NB4 (cell line): ENCODE measurements at regions not wholly inside any gene's neighbourhood (a gene's known extent, or its start where the extent isn't known, plus 50 kb on each side); places are given as distances from the start of the nearest gene placed in this dataset.

Source experiments
- DNase-seq: peaks from one replicate; pipeline ENCODE4 v3.0.0; 2010; ENCODE audit warnings: low read depth
- H3K4me3 ChIP-seq: one replicate; pipeline ENCODE4 v1.5.1; 2011; ENCODE audit warnings: mild to moderate bottlenecking, low read depth, low read length, moderate library complexity
- MAX ChIP-seq: IDR thresholded peaks from 2 replicates; pipeline ENCODE4 v1.6.1; 2011; ENCODE audit warnings: low read depth, low read length
- MYC ChIP-seq: IDR thresholded peaks from 2 replicates; pipeline ENCODE4 v1.6.1; 2011; ENCODE audit warnings: low read depth, low read length
- POLR2A ChIP-seq: IDR thresholded peaks from 2 replicates; pipeline ENCODE4 v1.6.1; 2011; ENCODE audit warnings: mild to moderate bottlenecking; ENCODE audit not compliant: insufficient read length; ENCODE audit errors: extremely low read depth
- TF ChIP-seq, protein P1 (sequence below): IDR thresholded peaks from one replicate; pipeline ENCODE4 v1.5.1; 2012; ENCODE audit warnings: low read depth, low read length

- no peak for DNase-seq
- H3K4me3 ChIP-seq: no peak overlapping the region
- TF ChIP-seq MAX: no peak
- no peak for TF ChIP-seq POLR2A
- TF ChIP-seq, protein P1, sequence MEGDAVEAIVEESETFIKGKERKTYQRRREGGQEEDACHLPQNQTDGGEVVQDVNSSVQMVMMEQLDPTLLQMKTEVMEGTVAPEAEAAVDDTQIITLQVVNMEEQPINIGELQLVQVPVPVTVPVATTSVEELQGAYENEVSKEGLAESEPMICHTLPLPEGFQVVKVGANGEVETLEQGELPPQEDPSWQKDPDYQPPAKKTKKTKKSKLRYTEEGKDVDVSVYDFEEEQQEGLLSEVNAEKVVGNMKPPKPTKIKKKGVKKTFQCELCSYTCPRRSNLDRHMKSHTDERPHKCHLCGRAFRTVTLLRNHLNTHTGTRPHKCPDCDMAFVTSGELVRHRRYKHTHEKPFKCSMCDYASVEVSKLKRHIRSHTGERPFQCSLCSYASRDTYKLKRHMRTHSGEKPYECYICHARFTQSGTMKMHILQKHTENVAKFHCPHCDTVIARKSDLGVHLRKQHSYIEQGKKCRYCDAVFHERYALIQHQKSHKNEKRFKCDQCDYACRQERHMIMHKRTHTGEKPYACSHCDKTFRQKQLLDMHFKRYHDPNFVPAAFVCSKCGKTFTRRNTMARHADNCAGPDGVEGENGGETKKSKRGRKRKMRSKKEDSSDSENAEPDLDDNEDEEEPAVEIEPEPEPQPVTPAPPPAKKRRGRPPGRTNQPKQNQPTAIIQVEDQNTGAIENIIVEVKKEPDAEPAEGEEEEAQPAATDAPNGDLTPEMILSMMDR: no peak
- no peak for TF ChIP-seq MYC
Observed at GRCh38 chr1:13911697-13912619, 212.0 kb downstream of the PRDM2 start.

- TF ChIP-seq MYC: no peak
- no peak for TF ChIP-seq MAX
- TF ChIP-seq, protein P1: no peak
- TF ChIP-seq POLR2A: no peak
- no peak for DNase-seq
- H3K4me3 ChIP-seq: no peak overlapping the region
Observed at GRCh38 chr1:13913396-13913795, 213.4 kb downstream of the PRDM2 start.

GRCh38 chr1:13916530-13916929 lies 216.5 kb downstream of the PRDM2 start:
- DNase-seq: no peak
- H3K4me3 ChIP-seq: no peak overlapping the region
- TF ChIP-seq, protein P1: no peak
- TF ChIP-seq POLR2A (no peak), MYC (no peak), MAX (no peak)

GRCh38 chr1:13917607-13918006 lies 217.6 kb downstream of the PRDM2 start:
- TF ChIP-seq, protein P1: no peak
- TF ChIP-seq MAX (no peak), POLR2A (no peak), MYC (no peak)
- no peak overlapping the region for H3K4me3 ChIP-seq
- no peak for DNase-seq

DNA sequence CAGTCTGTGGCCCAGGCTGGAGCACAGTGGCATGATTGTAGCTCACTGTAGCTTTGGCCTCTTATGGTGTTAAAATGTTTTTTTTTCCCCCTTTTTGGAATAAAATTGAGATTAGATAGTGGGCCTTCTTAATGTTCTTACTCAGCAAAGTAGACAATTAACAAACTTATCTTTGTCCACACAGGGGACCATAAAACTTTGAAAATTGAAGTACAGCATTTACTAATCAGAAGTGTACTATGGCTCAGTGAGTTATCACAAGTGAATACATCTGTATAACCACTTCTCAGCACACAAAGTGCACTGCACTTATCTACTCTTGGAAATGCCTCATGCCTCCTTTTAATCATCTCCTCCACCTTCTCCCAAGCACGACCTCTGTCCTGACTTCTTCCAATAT lies 218.9 kb downstream of the PRDM2 start:
- DNase-seq: no peak
- H3K4me3 ChIP-seq: no peak overlapping the region
- no peak for TF ChIP-seq MAX
- TF ChIP-seq POLR2A: no peak
- TF ChIP-seq MYC: no peak
- TF ChIP-seq, protein P1: no peak
